DND-41 (cell line): ENCODE measurements at regions not wholly inside any gene's neighbourhood (a gene's known extent, or its start where the extent isn't known, plus 50 kb on each side); places are given as distances from the start of the nearest gene placed in this dataset.

Experiments
- ATAC-seq: fragments of 200-7000 bp; cut with Tn5 transposase; 3 replicates; pipeline ENCODE4 v1.9.1; 2021; ENCODE audit warnings: low read depth; ENCODE audit not compliant: insufficient read depth
- DNase-seq: peaks from one replicate; pipeline ENCODE4 v3.0.0-alpha.2; 2020
- H2AFZ ChIP-seq: 2 replicates; pipeline ENCODE4 v1.6.0; 2012; ENCODE audit warnings: low read depth, low read length
- H3K27ac ChIP-seq: 2 replicates; pipeline ENCODE4 v1.5.1; 2012; ENCODE audit warnings: low read length, inconsistent platforms
- H3K27me3 ChIP-seq: fragments of 200-600 bp; sonication (generic); 2 replicates; pipeline ENCODE4 v1.6.0; 2012; ENCODE audit warnings: low read length, mild to moderate bottlenecking, inconsistent platforms; ENCODE audit not compliant: insufficient read depth, poor library complexity
- H3K36me3 ChIP-seq: 2 replicates; pipeline ENCODE4 v1.5.1; 2012; ENCODE audit warnings: low read length, inconsistent platforms; ENCODE audit not compliant: insufficient read depth
- H3K4me1 ChIP-seq: 2 replicates; pipeline ENCODE4 v1.5.1; 2012; ENCODE audit warnings: mild to moderate bottlenecking, low read length; ENCODE audit not compliant: insufficient read depth
- H3K4me2 ChIP-seq: 2 replicates; pipeline ENCODE4 v1.6.0; 2012; ENCODE audit warnings: mild to moderate bottlenecking, moderate library complexity, low read length, inconsistent platforms; ENCODE audit not compliant: insufficient read depth
- H3K4me3 ChIP-seq, 2 experiments: fragments of 200-600 bp in 1 of 2; shearing (Covaris generic) in 1 of 2; 2 replicates each; pipeline ENCODE4 v1.5.1; 2012 to 2016; ENCODE audit warnings: inconsistent platforms in 2 of 2, low read length in 2 of 2, mild to moderate bottlenecking in 2 of 2, low read depth in 1 of 2, moderate library complexity in 1 of 2
- H3K79me2 ChIP-seq: 2 replicates; pipeline ENCODE4 v1.6.0; 2012; ENCODE audit warnings: low read length, inconsistent platforms; ENCODE audit not compliant: insufficient read depth
- H3K9ac ChIP-seq: 2 replicates; pipeline ENCODE4 v1.6.0; 2012; ENCODE audit warnings: low read depth, mild to moderate bottlenecking, inconsistent platforms, low read length, moderate library complexity
- H3K9me3 ChIP-seq: 2 replicates; pipeline ENCODE4 v1.5.1; 2012; ENCODE audit warnings: low read length, moderate library complexity, mild to moderate bottlenecking, inconsistent platforms; ENCODE audit not compliant: insufficient read depth, severe bottlenecking
- H4K20me1 ChIP-seq: 2 replicates; pipeline ENCODE4 v1.6.0; 2012; ENCODE audit warnings: low read length; ENCODE audit not compliant: insufficient read depth
- CTCF ChIP-seq: IDR thresholded peaks from 2 replicates; pipeline ENCODE4 v1.5.1; 2012; ENCODE audit warnings: borderline replicate concordance, low read length, moderate library complexity, mild to moderate bottlenecking; ENCODE audit not compliant: poor library complexity, severe bottlenecking; ENCODE audit errors: extremely low read depth
- EZH2 ChIP-seq: IDR thresholded peaks from 3 replicates; pipeline ENCODE4 v1.6.1; 2012; ENCODE audit warnings: borderline replicate concordance, low read depth, mild to moderate bottlenecking, moderate library complexity, low read length, inconsistent platforms; ENCODE audit not compliant: severe bottlenecking

DNA sequence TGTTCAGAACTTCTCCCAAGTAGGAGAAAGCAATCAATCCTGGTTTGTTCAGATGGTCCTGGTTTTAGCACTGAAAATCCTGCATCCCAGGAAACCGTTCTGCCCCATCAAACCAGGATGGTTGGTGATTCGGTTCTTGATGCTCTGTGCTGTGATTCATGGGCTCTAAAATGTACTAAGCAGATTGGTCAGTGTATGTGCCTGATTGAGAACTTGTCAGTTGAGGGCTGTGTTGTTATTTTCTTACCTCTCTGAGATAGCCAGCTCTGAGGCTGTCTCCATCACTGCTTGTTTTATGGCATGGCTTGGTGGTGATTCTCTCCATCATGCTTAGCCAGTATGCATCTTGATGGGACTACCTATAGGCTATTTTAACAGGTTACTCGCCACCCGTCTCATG is 246.9 kb upstream of the RBFOX1 start:
- H3K27me3 ChIP-seq = no peaks in the 10 kb centered on the region
- no peaks in the 10 kb centered on the region for H3K79me2 ChIP-seq
- ATAC-seq (no peak), DNase-seq (no peak)
- no peak overlapping the region for H3K27ac ChIP-seq
- H4K20me1 ChIP-seq = no peaks in the 10 kb centered on the region
- no peak overlapping the region for H2AFZ ChIP-seq
- H3K4me2 ChIP-seq = no peak overlapping the region
- no peak overlapping the region for H3K9ac ChIP-seq
- no peaks in the 10 kb centered on the region for H3K4me1 ChIP-seq
- no peak for TF ChIP-seq EZH2
- TF ChIP-seq CTCF = no peak
- no peaks in the 10 kb centered on the region for H3K36me3 ChIP-seq
- no peak overlapping the region for H3K4me3 ChIP-seq
- H3K9me3 ChIP-seq = no peaks in the 10 kb centered on the region

GRCh38 chr16:7083096-7083495 is 249.5 kb upstream of the RBFOX1 start:
- ATAC-seq (no peak), DNase-seq (no peak)
- no peak overlapping the region for H3K9ac ChIP-seq
- H3K27ac ChIP-seq = no peak overlapping the region
- no peaks in the 10 kb centered on the region for H3K36me3 ChIP-seq
- H3K4me2 ChIP-seq = no peak overlapping the region
- H3K4me3 ChIP-seq = no peak overlapping the region
- H3K27me3 ChIP-seq = no peaks in the 10 kb centered on the region
- H3K79me2 ChIP-seq = no peaks in the 10 kb centered on the region
- H4K20me1 ChIP-seq = no peaks in the 10 kb centered on the region
- no peaks in the 10 kb centered on the region for H3K4me1 ChIP-seq
- TF ChIP-seq EZH2 (no peak), CTCF (no peak)
- H3K9me3 ChIP-seq = no peaks in the 10 kb centered on the region
- H2AFZ ChIP-seq = no peak overlapping the region

DNA sequence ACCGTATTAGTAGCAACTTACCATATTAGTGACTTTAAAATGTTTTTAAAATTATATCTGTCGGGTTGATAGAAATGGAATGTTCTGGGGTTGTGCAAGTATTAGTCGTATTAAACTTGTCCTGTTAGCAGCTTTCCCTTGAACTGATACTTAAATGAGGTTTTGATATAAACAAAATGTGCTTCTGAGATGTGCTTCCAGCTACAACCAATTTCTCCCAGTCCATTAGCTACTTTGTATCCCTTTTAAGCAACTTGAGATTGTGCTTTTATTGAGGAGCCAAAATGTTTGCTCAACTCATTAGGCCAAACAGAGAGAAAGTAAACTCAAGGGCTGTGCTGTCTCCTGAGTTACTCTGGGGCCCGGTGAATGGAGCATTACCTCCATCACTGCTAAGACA is 255.0 kb upstream of the RBFOX1 start:
- no peak overlapping the region for H3K4me3 ChIP-seq
- H3K27me3 ChIP-seq = no peaks in the 10 kb centered on the region
- H3K36me3 ChIP-seq = no peaks in the 10 kb centered on the region
- no peaks in the 10 kb centered on the region for H3K4me1 ChIP-seq
- DNase-seq (no peak), ATAC-seq (no peak)
- H2AFZ ChIP-seq = no peak overlapping the region
- no peaks in the 10 kb centered on the region for H4K20me1 ChIP-seq
- no peak for TF ChIP-seq EZH2
- no peak for TF ChIP-seq CTCF
- H3K4me2 ChIP-seq = no peak overlapping the region
- H3K27ac ChIP-seq = no peak overlapping the region
- no peaks in the 10 kb centered on the region for H3K9me3 ChIP-seq
- no peaks in the 10 kb centered on the region for H3K79me2 ChIP-seq
- H3K9ac ChIP-seq = no peak overlapping the region

DNA sequence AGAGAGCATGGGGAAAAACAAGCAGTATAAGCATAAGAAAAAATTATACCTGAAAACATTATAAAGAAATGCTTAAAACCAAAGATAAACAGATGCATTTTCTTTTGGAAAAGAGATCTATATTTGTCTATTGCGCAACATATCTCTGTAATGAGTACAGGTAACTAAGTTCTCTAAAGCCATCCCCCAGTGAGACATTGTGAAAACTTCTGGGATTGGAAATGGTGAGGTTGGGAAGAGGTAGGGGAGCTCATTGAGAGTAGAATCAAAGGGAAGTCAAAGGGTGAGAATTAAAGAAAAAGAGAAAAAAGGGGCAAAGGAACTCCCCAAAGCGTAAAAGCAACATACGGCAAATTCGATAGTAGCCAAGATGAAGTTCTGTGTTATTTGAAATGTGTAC is 257.9 kb upstream of the RBFOX1 start:
- H3K79me2 ChIP-seq = no peaks in the 10 kb centered on the region
- no peaks in the 10 kb centered on the region for H4K20me1 ChIP-seq
- TF ChIP-seq CTCF (no peak), EZH2 (no peak)
- H2AFZ ChIP-seq = no peak overlapping the region
- no peak overlapping the region for H3K4me3 ChIP-seq
- DNase-seq = no peak
- H3K36me3 ChIP-seq = no peaks in the 10 kb centered on the region
- H3K27me3 ChIP-seq = no peaks in the 10 kb centered on the region
- H3K9me3 ChIP-seq = no peaks in the 10 kb centered on the region
- no peak for ATAC-seq
- no peak overlapping the region for H3K4me2 ChIP-seq
- H3K4me1 ChIP-seq = no peaks in the 10 kb centered on the region
- H3K9ac ChIP-seq = no peak overlapping the region
- H3K27ac ChIP-seq = no peak overlapping the region
